RWPE2 (cell line): ENCODE measurements at regions not wholly inside any gene's neighbourhood (a gene's known extent, or its start where the extent isn't known, plus 50 kb on each side); places are given as distances from the start of the nearest gene placed in this dataset.

Experiments
- ATAC-seq: fragments of 200-7000 bp; cut with Tn5 transposase; 3 replicates; pipeline ENCODE4 v1.9.1; 2021; ENCODE audit warnings: low read depth
- DNase-seq: peaks from one replicate; pipeline ENCODE4 v3.0.0-alpha.2; 2020; ENCODE audit warnings: low spot score
- H3K27ac ChIP-seq: fragments of 450-650 bp; 2 replicates; pipeline ENCODE4 v1.5.1; 2017; ENCODE audit warnings: mild to moderate bottlenecking; ENCODE audit not compliant: poor library complexity, severe bottlenecking
- H3K27me3 ChIP-seq: fragments of 250-450 bp; sonication (Bioruptor Pico); 2 replicates; pipeline ENCODE4 v1.5.1; 2021; ENCODE audit warnings: mild to moderate bottlenecking, moderate library complexity; ENCODE audit not compliant: insufficient read depth, poor library complexity, severe bottlenecking
- H3K36me3 ChIP-seq: fragments of 250-450 bp; sonication (Bioruptor Pico); 2 replicates; pipeline ENCODE4 v1.5.1; 2020; ENCODE audit warnings: low read depth, mild to moderate bottlenecking, moderate library complexity
- H3K4me1 ChIP-seq: fragments of 250-450 bp; sonication (Bioruptor Pico); 2 replicates; pipeline ENCODE4 v1.5.1; 2021; ENCODE audit warnings: mild to moderate bottlenecking, moderate library complexity; ENCODE audit not compliant: insufficient read depth, poor library complexity, severe bottlenecking
- H3K4me3 ChIP-seq: fragments of 250-450 bp; sonication (Bioruptor Pico); 2 replicates; pipeline ENCODE4 v1.5.1; 2021; ENCODE audit warnings: mild to moderate bottlenecking, moderate library complexity; ENCODE audit not compliant: severe bottlenecking
- H3K9me3 ChIP-seq: fragments of 250-450 bp; sonication (Bioruptor Pico); 2 replicates; pipeline ENCODE4 v1.5.1; 2021; ENCODE audit warnings: mild to moderate bottlenecking, moderate library complexity; ENCODE audit not compliant: severe bottlenecking
- CTCF ChIP-seq: fragments of 450-650 bp; IDR thresholded peaks from one replicate; pipeline ENCODE4 v1.5.1; 2017; ENCODE audit warnings: mild to moderate bottlenecking, moderate library complexity; ENCODE audit not compliant: poor library complexity, severe bottlenecking

GRCh38 chr3:34247401-34247800 lies 449.0 kb downstream of the PDCD6IP start:
- H3K9me3 ChIP-seq: no peaks in the 10 kb centered on the region
- H3K4me3 ChIP-seq: no peak overlapping the region
- ATAC-seq (no peak), DNase-seq (no peak)
- TF ChIP-seq CTCF: no peak
- H3K36me3 ChIP-seq: no peaks in the 10 kb centered on the region
- no peak overlapping the region for H3K27ac ChIP-seq
- no peaks in the 10 kb centered on the region for H3K4me1 ChIP-seq
- no peaks in the 10 kb centered on the region for H3K27me3 ChIP-seq

- H3K4me3 ChIP-seq: no peak overlapping the region
- H3K27me3 ChIP-seq: no peaks in the 10 kb centered on the region
- no peak for ATAC-seq
- H3K9me3 ChIP-seq: no peaks in the 10 kb centered on the region
- TF ChIP-seq CTCF: no peak
- H3K4me1 ChIP-seq: no peaks in the 10 kb centered on the region
- no peaks in the 10 kb centered on the region for H3K36me3 ChIP-seq
- H3K27ac ChIP-seq: no peak overlapping the region
- no peak for DNase-seq
These were observed 449.9 kb downstream of the PDCD6IP start for GRCh38 chr3:34248352-34248751.

GRCh38 chr3:34254285-34254684 lies 455.9 kb downstream of the PDCD6IP start:
- no peaks in the 10 kb centered on the region for H3K27me3 ChIP-seq
- H3K9me3 ChIP-seq: no peaks in the 10 kb centered on the region
- no peak overlapping the region for H3K4me3 ChIP-seq
- ATAC-seq (no peak), DNase-seq (no peak)
- no peak overlapping the region for H3K27ac ChIP-seq
- no peak for TF ChIP-seq CTCF
- no peaks in the 10 kb centered on the region for H3K4me1 ChIP-seq
- H3K36me3 ChIP-seq: no peaks in the 10 kb centered on the region

GRCh38 chr3:34256021-34256420 lies 457.6 kb downstream of the PDCD6IP start:
- no peak for DNase-seq
- H3K27ac ChIP-seq: no peak overlapping the region
- no peaks in the 10 kb centered on the region for H3K4me1 ChIP-seq
- H3K36me3 ChIP-seq: no peaks in the 10 kb centered on the region
- H3K9me3 ChIP-seq: no peaks in the 10 kb centered on the region
- H3K27me3 ChIP-seq: no peaks in the 10 kb centered on the region
- H3K4me3 ChIP-seq: no peak overlapping the region
- ATAC-seq: no peak
- no peak for TF ChIP-seq CTCF

GRCh38 chr3:34256791-34257190 lies 458.4 kb downstream of the PDCD6IP start:
- Histone ChIP-seq H3K4me3 (no peak overlapping the region), H3K9me3 (no peaks in the 10 kb centered on the region), H3K4me1 (no peaks in the 10 kb centered on the region), H3K27me3 (no peaks in the 10 kb centered on the region), H3K27ac (no peak overlapping the region), H3K36me3 (no peaks in the 10 kb centered on the region)
- TF ChIP-seq CTCF: no peak
- ATAC-seq (no peak), DNase-seq (no peak)
